D721Med (cell line): ENCODE measurements at regions not wholly inside any gene's neighbourhood (a gene's known extent, or its start where the extent isn't known, plus 50 kb on each side); places are given as distances from the start of the nearest gene placed in this dataset.

Source experiments
- DNase-seq: peaks from one replicate; pipeline ENCODE4 v3.0.0; 2011; ENCODE audit warnings: low spot score; ENCODE audit not compliant: insufficient read length
- FAIRE-seq: peaks from 2 replicates; lab custom pipeline; 2011; peaks lifted over from hg19 to GRCh38; lab: Jason Lieb, UNC
- TF ChIP-seq, protein P1 (sequence below): IDR thresholded peaks from 2 replicates; pipeline ENCODE4 v1.5.1; 2012; ENCODE audit warnings: mild to moderate bottlenecking, control low read depth; ENCODE audit not compliant: insufficient read depth; ENCODE audit errors: missing control alignments

DNA sequence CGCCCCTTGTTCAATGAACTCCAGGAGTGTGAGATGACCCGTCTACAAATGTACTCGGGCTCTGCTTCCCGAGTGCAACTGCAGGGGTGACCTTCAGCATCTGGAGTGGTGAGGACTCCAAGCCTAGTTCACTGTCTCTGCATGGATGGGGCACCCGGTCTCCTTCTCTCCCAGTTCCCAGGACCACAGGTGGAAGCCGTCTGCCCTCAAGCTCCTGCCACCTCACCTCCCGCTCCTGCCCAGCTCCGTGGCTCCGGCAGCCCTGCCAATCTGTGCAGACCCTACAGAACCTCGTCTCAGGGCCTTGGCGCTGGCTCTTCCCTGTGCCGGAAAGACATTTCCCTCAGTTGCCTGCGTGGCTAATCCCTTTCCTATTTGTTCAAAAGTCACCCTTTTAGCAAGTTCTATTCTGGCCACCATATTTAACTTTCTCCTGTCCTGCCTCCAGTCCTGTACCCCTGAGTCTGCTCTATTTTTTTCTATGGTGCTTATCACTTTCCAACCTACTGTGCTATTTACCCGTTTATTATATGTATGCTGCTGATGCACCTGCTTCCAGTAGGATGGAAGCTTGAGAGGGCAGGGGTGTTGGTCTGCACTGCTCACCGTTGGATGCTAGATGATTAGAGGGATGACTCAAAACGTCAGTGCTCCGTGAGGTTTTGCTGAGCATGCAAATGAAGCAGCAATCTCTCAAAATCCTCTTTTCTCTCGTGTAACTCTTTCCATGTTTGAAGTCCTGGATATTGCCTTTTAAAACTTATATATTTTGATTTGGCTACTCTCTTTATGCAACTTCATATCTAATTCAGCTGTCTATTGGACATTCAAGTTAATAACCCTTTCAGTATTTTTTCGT is 641.4 kb downstream of the ACTR3B start:
- DNase-seq (no peak), FAIRE-seq (no peak)
- TF ChIP-seq, protein P1, sequence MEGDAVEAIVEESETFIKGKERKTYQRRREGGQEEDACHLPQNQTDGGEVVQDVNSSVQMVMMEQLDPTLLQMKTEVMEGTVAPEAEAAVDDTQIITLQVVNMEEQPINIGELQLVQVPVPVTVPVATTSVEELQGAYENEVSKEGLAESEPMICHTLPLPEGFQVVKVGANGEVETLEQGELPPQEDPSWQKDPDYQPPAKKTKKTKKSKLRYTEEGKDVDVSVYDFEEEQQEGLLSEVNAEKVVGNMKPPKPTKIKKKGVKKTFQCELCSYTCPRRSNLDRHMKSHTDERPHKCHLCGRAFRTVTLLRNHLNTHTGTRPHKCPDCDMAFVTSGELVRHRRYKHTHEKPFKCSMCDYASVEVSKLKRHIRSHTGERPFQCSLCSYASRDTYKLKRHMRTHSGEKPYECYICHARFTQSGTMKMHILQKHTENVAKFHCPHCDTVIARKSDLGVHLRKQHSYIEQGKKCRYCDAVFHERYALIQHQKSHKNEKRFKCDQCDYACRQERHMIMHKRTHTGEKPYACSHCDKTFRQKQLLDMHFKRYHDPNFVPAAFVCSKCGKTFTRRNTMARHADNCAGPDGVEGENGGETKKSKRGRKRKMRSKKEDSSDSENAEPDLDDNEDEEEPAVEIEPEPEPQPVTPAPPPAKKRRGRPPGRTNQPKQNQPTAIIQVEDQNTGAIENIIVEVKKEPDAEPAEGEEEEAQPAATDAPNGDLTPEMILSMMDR: no peak

DNA sequence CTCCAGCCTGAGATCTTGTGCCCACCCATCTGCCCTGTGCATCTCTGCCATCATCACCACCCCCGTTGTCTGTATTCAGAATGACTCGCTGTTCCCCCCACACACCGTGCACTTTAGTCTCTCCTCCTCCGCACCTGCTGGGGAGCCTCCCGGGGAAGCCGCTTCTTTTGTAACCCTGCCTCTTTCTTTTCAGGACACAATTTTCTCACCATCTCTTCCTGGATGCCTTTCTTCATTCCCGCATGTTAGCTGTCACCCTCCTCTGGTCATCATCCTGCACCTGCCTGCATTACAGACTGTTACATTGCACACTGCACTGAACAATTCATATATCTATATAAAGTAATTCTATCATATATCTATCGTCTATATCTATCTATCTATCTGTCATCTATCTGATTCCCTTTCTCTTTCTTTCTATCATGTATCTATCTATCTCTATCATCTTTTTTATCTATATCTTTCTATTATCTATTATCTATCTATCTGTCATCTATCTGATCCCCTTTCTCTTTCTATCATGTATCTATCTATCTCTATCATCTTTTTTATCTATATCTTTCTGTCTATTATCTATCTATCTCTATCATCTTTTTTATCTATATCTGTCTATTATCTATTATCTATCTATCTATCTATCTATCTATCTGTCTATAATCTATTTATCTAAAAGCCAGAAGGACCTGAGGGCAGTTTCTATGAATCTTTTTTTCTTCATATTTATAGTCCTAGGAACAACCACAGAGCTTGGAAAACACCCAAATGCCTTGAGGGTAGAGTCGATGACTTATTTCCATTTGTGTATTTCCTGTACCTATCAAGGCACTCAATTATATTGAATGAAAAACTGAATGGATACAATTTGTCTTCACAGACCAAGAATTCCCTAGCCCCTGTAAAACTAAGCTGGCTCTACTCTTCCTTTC is 642.5 kb downstream of the ACTR3B start:
- TF ChIP-seq, protein P1: no peak
- DNase-seq (no peak), FAIRE-seq (no peak)

DNA sequence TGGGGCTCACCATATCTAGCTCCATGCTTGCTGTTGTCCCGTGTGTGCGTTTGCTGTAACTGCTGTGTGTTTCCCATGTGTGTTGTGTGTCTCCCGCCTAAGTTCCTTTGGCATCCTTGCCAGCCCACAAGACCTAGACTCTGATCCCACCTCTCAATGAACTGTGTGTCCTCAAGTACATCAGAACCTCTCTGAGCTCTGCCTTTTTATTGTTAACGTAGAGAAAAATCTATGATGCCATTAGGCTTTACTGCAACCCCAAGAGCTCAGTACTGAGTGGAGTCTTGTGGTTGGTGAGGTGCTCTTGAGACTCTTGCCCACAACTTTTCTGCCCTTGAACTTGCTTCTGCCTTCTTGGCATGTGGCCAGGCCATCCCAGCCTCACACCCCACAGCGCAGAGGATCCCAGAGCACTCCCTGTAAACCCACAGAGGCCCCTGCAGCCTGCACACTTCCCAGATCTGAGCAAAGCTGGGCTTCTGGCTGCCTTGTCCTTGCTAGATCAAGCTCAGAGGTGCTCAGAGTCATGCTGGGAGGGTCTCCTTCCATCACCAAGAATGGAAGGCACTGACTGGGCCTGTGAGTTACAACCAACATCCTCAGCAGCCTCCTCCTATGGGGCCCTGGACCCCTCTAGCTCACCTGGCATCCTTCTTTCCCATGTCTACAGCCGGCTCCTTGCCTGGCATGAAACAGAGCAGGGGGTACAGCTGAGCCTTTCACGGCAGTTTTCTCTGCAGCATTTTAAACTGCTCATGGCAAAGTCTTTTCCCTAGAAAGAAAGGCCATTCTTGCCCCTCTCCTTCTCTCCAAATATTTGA is 643.4 kb downstream of the ACTR3B start:
- DNase-seq (no peak), FAIRE-seq (no peak)
- TF ChIP-seq, protein P1: no peak

DNA sequence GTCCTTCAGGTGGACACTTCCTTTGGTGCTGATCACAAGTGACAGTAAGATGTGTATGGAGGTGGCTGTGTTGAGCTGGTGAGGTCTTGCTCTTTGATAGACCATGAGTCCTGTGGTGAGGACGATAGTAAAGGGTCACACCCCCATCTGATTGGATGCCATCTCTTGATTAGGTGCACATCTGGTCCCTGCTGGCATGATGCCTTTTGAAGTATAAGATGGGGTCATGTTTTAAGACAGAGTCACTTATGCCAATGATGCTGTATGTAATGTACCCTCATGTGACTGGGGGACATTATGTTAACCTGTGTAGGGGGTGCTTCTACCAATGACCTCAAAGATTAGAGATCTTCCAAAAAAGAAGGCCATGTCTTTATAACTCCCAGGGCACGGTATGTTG is 644.6 kb downstream of the ACTR3B start:
- FAIRE-seq (no peak), DNase-seq (no peak)
- TF ChIP-seq, protein P1: no peak

DNA sequence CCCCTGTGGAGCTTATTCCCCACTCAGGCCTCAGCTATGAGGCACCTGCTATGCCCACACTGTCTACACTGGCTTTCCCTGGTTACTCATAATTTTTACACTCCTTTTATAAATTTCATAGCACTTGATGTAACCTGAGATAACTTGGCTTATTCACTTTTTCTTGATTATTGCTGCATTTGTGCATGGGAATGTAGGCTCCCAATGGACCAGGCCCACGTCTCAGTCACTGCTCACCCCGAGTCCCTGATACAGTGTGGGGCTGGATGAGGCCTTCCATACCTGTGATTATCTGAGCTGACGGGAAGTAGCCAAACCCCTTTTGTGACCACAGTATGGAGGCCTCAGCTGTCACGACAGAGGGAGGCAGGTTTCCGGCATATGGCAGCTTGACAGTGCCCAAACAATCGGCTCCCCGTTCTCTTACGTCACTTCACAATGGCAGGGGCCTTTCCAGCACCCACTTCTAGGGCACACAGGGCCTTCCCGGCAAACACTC is 645.3 kb downstream of the ACTR3B start:
- DNase-seq (no peak), FAIRE-seq (no peak)
- TF ChIP-seq, protein P1: no peak

DNA sequence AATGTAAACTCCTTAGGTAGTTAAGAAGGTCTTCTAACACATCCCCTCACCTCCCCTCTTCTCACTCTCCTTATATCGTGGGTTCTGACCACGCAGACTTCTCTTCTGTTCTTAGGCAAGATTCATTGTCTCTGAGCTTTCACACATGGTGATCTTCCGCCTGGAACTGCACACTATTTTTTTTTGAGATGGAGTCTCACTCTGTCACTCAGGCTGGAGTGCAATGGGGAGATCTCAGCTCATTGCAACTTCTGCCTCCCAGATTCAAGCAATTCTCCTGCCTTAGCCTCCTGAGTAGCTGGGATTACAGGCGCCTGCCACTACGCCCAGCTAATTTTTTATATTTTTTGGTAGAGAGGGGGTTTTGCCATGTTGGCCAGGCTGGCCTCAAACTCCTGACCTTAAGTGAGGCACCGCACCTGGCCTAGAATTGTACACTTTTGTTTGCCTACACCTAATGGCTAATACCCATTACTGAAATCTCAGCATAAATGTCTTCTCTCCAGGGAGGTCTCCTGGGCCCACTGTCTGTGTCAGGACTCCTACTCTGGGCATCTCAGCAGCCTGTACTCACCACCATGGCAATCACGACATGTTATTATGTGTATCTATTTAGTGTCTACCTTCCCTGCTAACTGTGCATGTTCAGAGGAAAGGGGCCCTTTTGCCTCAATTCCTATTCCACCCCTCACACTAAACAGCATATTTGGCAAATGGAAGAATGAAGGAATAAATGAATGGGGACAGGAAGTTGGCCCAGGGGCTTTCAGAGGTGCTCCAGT is 646.3 kb upstream of the DPP6 start:
- FAIRE-seq: no peak
- TF ChIP-seq, protein P1: no peak
- DNase-seq: no peak
